Mesendoderm (in vitro differentiated cells): ENCODE measurements at regions not wholly inside any gene's neighbourhood (a gene's known extent, or its start where the extent isn't known, plus 50 kb on each side); places are given as distances from the start of the nearest gene placed in this dataset.

Experiments
- DNase-seq: peaks from one replicate; pipeline ENCODE4 v3.0.0; 2013
- H2AK5ac ChIP-seq: 2 replicates; pipeline ENCODE4 v1.6.1; 2013; ENCODE audit warnings: low read length, inconsistent platforms
- H2BK120ac ChIP-seq: 2 replicates; pipeline ENCODE4 v1.6.1; 2013; ENCODE audit warnings: low read depth, mild to moderate bottlenecking, low read length, moderate library complexity, mixed read lengths
- H2BK15ac ChIP-seq: replicated peaks from 2 replicates; pipeline ENCODE4 v1.6.1; 2013; ENCODE audit warnings: low read depth, mild to moderate bottlenecking, moderate library complexity
- H2BK5ac ChIP-seq: 2 replicates; pipeline ENCODE4 v1.6.1; 2013; ENCODE audit warnings: low read length, inconsistent platforms
- H3K18ac ChIP-seq: 2 replicates; pipeline ENCODE4 v1.6.1; 2013; ENCODE audit warnings: mild to moderate bottlenecking, low read length, mixed read lengths
- H3K23ac ChIP-seq: one replicate; pipeline ENCODE4 v1.6.1; 2013; ENCODE audit warnings: low read length
- H3K27ac ChIP-seq: 2 replicates; pipeline ENCODE4 v1.5.1; 2013; ENCODE audit warnings: low read depth, mild to moderate bottlenecking, inconsistent platforms, low read length, moderate library complexity
- H3K27me3 ChIP-seq: 2 replicates; pipeline ENCODE4 v1.6.1; 2013; ENCODE audit warnings: low read length, control low read depth, mild to moderate bottlenecking, inconsistent platforms; ENCODE audit not compliant: insufficient read depth, poor library complexity
- H3K36me3 ChIP-seq: 2 replicates; pipeline ENCODE4 v1.6.1; 2013; ENCODE audit warnings: low read length, inconsistent platforms; ENCODE audit not compliant: control insufficient read depth, insufficient read depth
- H3K4ac ChIP-seq: one replicate; pipeline ENCODE4 v1.6.1; 2013; ENCODE audit warnings: low read depth, mild to moderate bottlenecking, low read length, moderate library complexity
- H3K4me1 ChIP-seq: 2 replicates; pipeline ENCODE4 v1.6.1; 2013; ENCODE audit warnings: low read depth, low read length, inconsistent platforms; ENCODE audit not compliant: control insufficient read depth
- H3K4me2 ChIP-seq: 2 replicates; pipeline ENCODE4 v1.6.1; 2013; ENCODE audit warnings: low read length
- H3K4me3 ChIP-seq: 2 replicates; pipeline ENCODE4 v1.5.1; 2013; ENCODE audit warnings: mild to moderate bottlenecking, low read length
- H3K56ac ChIP-seq: one replicate; pipeline ENCODE4 v1.6.1; 2013; ENCODE audit warnings: low read length
- H3K79me1 ChIP-seq: 2 replicates; pipeline ENCODE4 v1.6.1; 2013; ENCODE audit warnings: low read length, inconsistent platforms
- H3K79me2 ChIP-seq: 2 replicates; pipeline ENCODE4 v1.6.1; 2013; ENCODE audit warnings: mild to moderate bottlenecking, low read length; ENCODE audit not compliant: control insufficient read depth, insufficient read depth
- H3K9ac ChIP-seq: 2 replicates; pipeline ENCODE4 v1.6.1; 2013; ENCODE audit warnings: low read length, inconsistent platforms
- H4K5ac ChIP-seq: one replicate; pipeline ENCODE4 v1.6.1; 2013; ENCODE audit warnings: low read length
- H4K8ac ChIP-seq: one replicate; pipeline ENCODE4 v1.6.1; 2013; ENCODE audit warnings: low read depth, mild to moderate bottlenecking, control low read depth, low read length, moderate library complexity
- WGBS: extraction: QIAGEN DNeasy Blood & Tissue Kit; methylation state at CpG from one replicate; pipeline ENCODE4 v1.1.7; 2013; ENCODE audit warnings: low lambda C conversion rate, missing lambda C conversion rate; ENCODE audit not compliant: insufficient coverage; ENCODE audit errors: extremely low coverage; 5-methylcytosine and 5-hydroxymethylcytosine counted together

GRCh38 chr11:134541951-134542350, 129.9 kb upstream of the B3GAT1 start:
- Histone ChIP-seq H2BK120ac (no peak overlapping the region), H3K18ac (no peak overlapping the region), H3K79me2 (no peaks in the 10 kb centered on the region), H3K4me2 (no peak overlapping the region), H3K27ac (no peak overlapping the region), H3K4me3 (no peak overlapping the region), H2AK5ac (no peak overlapping the region), H3K4ac (no peak overlapping the region), H3K56ac (no peak overlapping the region), H3K36me3 (no peaks in the 10 kb centered on the region), H4K5ac (no peak overlapping the region), H2BK15ac (no peak overlapping the region), H3K23ac (no peak overlapping the region), H3K27me3 (no peaks in the 10 kb centered on the region), H4K8ac (no peak overlapping the region), H3K4me1 (no peaks in the 10 kb centered on the region), H3K9ac (no peak overlapping the region), H3K79me1 (no peaks in the 10 kb centered on the region), H2BK5ac (no peak overlapping the region)
- WGBS: no CpG with 5 or more reads among the region's 4 CpGs
- no peak for DNase-seq

GRCh38 chr11:134541355-134541754, 129.3 kb upstream of the B3GAT1 start:
- H3K56ac ChIP-seq: no peak overlapping the region
- no peak overlapping the region for H3K4me3 ChIP-seq
- H3K4ac ChIP-seq: no peak overlapping the region
- no peak overlapping the region for H2BK5ac ChIP-seq
- no peak overlapping the region for H3K23ac ChIP-seq
- no peak overlapping the region for H2AK5ac ChIP-seq
- no peaks in the 10 kb centered on the region for H3K36me3 ChIP-seq
- no peaks in the 10 kb centered on the region for H3K27me3 ChIP-seq
- no peak overlapping the region for H4K5ac ChIP-seq
- no peak for DNase-seq
- H3K79me1 ChIP-seq: no peaks in the 10 kb centered on the region
- H2BK120ac ChIP-seq: no peak overlapping the region
- H3K18ac ChIP-seq: no peak overlapping the region
- no peak overlapping the region for H4K8ac ChIP-seq
- no peaks in the 10 kb centered on the region for H3K79me2 ChIP-seq
- no CpG with 5 or more reads among the region's 6 CpGs for WGBS
- H3K27ac ChIP-seq: no peak overlapping the region
- no peak overlapping the region for H2BK15ac ChIP-seq
- no peaks in the 10 kb centered on the region for H3K4me1 ChIP-seq
- no peak overlapping the region for H3K4me2 ChIP-seq
- no peak overlapping the region for H3K9ac ChIP-seq

- no peaks in the 10 kb centered on the region for H3K36me3 ChIP-seq
- no peak overlapping the region for H3K4me3 ChIP-seq
- H3K27me3 ChIP-seq: no peaks in the 10 kb centered on the region
- no peaks in the 10 kb centered on the region for H3K79me2 ChIP-seq
- H3K9ac ChIP-seq: no peak overlapping the region
- H3K18ac ChIP-seq: no peak overlapping the region
- DNase-seq: no peak
- no peak overlapping the region for H4K5ac ChIP-seq
- no peak overlapping the region for H3K23ac ChIP-seq
- WGBS: no CpG with 5 or more reads among the region's 4 CpGs
- no peak overlapping the region for H3K4ac ChIP-seq
- no peaks in the 10 kb centered on the region for H3K79me1 ChIP-seq
- no peak overlapping the region for H2BK15ac ChIP-seq
- H4K8ac ChIP-seq: no peak overlapping the region
- no peak overlapping the region for H3K27ac ChIP-seq
- H2BK120ac ChIP-seq: no peak overlapping the region
- no peak overlapping the region for H3K56ac ChIP-seq
- H3K4me1 ChIP-seq: no peaks in the 10 kb centered on the region
- H2AK5ac ChIP-seq: no peak overlapping the region
- no peak overlapping the region for H3K4me2 ChIP-seq
- no peak overlapping the region for H2BK5ac ChIP-seq
Observed at GRCh38 chr11:134539285-134539684, 127.2 kb upstream of the B3GAT1 start.

GRCh38 chr11:134538742-134539141, 126.7 kb upstream of the B3GAT1 start:
- Histone ChIP-seq H4K5ac (no peak overlapping the region), H2BK5ac (no peak overlapping the region), H2BK15ac (no peak overlapping the region), H4K8ac (no peak overlapping the region), H3K4me2 (no peak overlapping the region), H2AK5ac (no peak overlapping the region), H3K27me3 (no peaks in the 10 kb centered on the region), H3K18ac (no peak overlapping the region), H3K79me2 (no peaks in the 10 kb centered on the region), H3K56ac (no peak overlapping the region), H3K23ac (no peak overlapping the region), H3K4me3 (no peak overlapping the region), H3K27ac (no peak overlapping the region), H3K9ac (no peak overlapping the region), H3K4me1 (no peaks in the 10 kb centered on the region), H3K36me3 (no peaks in the 10 kb centered on the region), H3K4ac (no peak overlapping the region), H3K79me1 (no peaks in the 10 kb centered on the region), H2BK120ac (no peak overlapping the region)
- DNase-seq: no peak
- no CpG with 5 or more reads among the region's 15 CpGs for WGBS

- Histone ChIP-seq H3K4me1 (no peaks in the 10 kb centered on the region), H2BK15ac (no peak overlapping the region), H2BK120ac (no peak overlapping the region), H2AK5ac (no peak overlapping the region), H3K18ac (no peak overlapping the region), H3K56ac (no peak overlapping the region), H3K4me2 (no peak overlapping the region), H3K4me3 (no peak overlapping the region), H3K79me1 (no peaks in the 10 kb centered on the region), H4K8ac (no peak overlapping the region), H3K27me3 (no peaks in the 10 kb centered on the region), H3K36me3 (no peaks in the 10 kb centered on the region), H3K23ac (no peak overlapping the region), H3K27ac (no peak overlapping the region), H3K4ac (no peak overlapping the region), H3K79me2 (no peaks in the 10 kb centered on the region), H4K5ac (no peak overlapping the region), H3K9ac (no peak overlapping the region), H2BK5ac (no peak overlapping the region)
- WGBS: no CpG with 5 or more reads among the region's 7 CpGs
- no peak for DNase-seq
Observed at GRCh38 chr11:134537941-134538340, 125.9 kb upstream of the B3GAT1 start.

- no peak overlapping the region for H4K5ac ChIP-seq
- no peak overlapping the region for H2BK15ac ChIP-seq
- H3K27ac ChIP-seq: no peak overlapping the region
- H3K79me1 ChIP-seq: no peaks in the 10 kb centered on the region
- H3K27me3 ChIP-seq: no peaks in the 10 kb centered on the region
- H3K79me2 ChIP-seq: no peaks in the 10 kb centered on the region
- no peaks in the 10 kb centered on the region for H3K4me1 ChIP-seq
- no peak overlapping the region for H3K4me3 ChIP-seq
- H3K56ac ChIP-seq: no peak overlapping the region
- no peak overlapping the region for H3K18ac ChIP-seq
- no peak overlapping the region for H2BK120ac ChIP-seq
- H3K4me2 ChIP-seq: no peak overlapping the region
- H3K9ac ChIP-seq: no peak overlapping the region
- no peaks in the 10 kb centered on the region for H3K36me3 ChIP-seq
- H3K4ac ChIP-seq: no peak overlapping the region
- no peak overlapping the region for H4K8ac ChIP-seq
- no peak overlapping the region for H2BK5ac ChIP-seq
- no peak overlapping the region for H2AK5ac ChIP-seq
- no peak for DNase-seq
- no CpG with 5 or more reads among the region's 11 CpGs for WGBS
- H3K23ac ChIP-seq: no peak overlapping the region
Observed at GRCh38 chr11:134537296-134537695, 125.3 kb upstream of the B3GAT1 start.
